Activated naive CD4-positive, alpha-beta T cell treated with anti-CD3 and anti-CD28 coated beads, Interleukin-2, amount 50 U/mL, for 16 hours (primary cell): ENCODE measurements at regions not wholly inside any gene's neighbourhood (a gene's known extent, or its start where the extent isn't known, plus 50 kb on each side); places are given as distances from the start of the nearest gene placed in this dataset.
"Not testable (repeated sequence)": the region's sequence is repeated elsewhere in the genome, so short reads cannot be mapped to it uniquely, and the experiment has no call there.

ENCODE experiments used
- DNase-seq: peaks from one replicate; pipeline ENCODE4 v3.0.0-alpha.2; 2020

DNA sequence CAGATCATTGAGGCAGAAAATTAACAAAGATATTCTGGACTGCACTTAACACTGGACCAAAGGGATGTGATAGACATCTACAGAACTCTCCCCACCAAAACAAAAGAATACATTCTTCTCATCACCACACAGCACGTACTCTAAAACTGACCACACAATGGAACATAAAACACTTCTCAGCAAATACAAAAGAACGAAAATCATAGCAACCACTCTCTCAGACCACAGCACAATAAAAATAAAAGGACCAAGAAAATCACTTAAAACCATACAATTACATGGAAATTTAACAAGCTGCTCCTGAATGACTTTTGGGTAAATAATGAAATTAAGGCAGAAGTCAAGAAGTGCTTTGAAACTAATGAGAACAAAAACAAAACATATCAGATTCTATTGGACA, 254.0 kb upstream of the STXBP6 start:
- DNase-seq: no peak

DNA sequence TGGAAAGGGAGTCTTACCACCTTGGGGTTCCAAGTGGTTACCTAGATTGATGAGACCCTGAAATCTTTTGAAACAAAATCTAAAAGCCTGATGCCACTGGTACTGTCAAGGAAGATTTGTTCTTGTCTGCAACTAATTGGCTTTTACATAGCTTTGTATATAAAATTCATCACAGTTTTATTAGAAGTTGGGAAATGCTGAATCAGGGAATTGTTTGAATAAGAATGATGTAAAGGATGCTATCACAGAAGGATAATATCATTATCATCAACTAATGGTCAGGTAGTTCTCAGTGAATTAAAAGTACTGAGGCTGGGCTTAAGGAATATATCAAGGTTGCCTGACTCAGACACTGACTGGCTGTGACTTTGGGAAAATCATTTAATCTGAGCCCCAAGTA, 248.3 kb upstream of the STXBP6 start:
- DNase-seq: no peak

DNA sequence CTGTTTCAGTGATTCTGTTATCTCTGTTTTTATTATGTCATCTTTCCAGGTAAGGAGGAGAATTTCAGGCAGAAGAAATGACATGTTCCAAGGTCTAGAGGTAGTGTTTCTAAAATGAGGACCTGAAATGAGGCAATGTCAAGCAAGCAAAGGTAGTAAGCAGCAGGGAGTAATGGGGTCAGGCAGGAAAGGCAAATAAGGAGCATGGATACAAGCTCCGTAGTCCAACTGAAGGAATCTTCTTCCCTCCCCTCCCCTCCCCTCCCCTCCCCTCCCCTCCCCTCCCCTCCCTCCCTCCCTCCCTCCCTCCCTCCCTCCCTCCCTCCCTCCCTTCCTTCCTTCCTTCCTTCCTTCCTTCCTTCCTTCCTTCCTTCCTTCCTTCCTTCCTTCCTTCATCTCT, 240.2 kb upstream of the STXBP6 start:
- DNase-seq: not testable (repeated sequence)

DNA sequence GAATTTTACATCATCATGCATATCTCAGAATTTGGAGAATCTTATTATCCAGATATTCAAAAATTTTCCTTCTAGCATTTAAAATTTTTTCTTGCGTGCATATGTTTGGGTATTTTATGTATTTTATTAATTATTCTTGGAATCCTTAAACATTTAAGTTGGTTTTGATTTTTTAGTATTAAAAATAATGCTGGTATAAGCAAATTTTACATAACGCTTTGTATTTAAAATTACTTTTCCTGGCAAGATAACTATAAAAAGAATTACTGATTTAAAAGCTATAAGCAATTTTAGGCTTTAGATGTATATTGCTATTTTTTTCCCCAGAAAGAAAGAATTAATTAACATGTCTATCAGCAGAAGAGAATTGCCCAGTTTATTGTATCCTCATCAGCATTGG, 224.6 kb upstream of the STXBP6 start:
- no peak for DNase-seq

DNA sequence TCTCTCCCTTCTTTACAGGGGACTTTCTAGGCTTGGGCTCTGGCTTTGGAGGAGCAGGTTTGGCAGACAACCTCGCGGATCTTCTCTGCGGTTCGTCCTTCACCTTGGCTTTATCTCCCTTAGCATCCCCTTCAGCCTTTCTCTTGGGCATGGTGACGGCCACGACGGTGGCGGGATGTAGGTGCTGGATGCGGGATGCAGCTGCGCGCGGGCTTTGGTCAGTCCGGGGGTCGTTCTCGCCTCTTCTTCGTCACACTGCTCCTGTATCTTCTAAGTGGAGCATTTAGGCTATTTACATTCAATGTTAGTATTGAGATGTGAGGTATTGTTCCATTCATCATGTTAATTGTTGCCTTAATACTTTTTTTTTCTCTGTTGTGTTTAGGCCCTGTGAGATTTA, 217.2 kb upstream of the STXBP6 start:
- DNase-seq: no peak

DNA sequence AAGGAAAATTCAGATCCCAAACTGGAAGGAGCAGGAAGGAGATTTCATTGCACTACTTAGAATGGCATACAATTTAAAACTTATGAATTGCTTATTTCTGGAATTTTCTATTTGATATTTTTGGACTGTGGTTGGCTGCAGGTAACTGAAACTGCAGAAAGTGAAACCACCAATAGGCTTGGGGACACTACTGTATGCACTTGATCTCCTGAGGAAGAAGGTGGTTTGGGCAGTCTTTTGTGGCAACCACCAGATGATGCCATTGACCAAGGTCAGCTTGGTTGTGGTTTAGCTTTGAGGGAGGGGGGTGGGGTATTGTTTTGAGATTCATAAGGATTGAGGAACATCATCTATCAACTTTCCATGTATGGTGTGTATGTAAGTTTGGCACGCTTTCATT, 209.5 kb upstream of the STXBP6 start:
- DNase-seq: no peak

DNA sequence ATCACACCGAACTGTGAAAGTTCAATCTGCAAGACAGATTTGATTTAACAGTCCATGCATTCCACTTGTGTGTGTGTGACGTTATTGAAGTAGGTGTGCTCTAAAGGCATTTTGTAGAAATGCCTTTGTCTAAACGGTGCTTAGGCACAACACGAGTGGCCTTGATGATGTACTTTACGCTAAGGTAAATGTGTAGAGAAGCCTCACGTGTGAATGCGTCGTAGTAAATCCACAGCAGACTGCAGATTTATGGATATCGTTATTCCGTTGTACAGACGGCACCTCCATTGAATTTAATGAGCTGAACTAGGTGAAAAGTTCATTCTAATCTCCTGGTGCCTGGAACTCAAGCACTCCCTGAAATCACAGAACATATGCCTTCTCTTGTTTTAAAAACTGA, 202.8 kb upstream of the STXBP6 start:
- no peak for DNase-seq

DNA sequence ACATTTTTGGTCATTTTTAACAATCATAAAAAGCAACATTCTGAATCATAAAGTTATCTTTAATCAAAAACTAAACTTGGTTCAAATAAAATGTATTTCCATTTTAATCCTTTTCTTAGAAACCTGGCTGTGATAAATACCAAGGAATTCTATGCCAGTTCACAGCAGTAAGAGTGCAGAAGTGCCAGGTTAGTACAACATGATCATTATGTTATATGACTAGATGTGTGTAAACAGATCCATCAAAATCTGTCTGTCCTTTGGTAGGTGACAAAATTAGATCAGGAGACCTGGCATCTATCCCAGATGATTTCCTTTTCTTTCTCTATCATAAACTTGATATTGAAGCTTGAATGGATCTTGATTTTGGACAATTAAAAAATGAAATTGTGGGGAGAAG, 200.6 kb upstream of the STXBP6 start:
- no peak for DNase-seq

DNA sequence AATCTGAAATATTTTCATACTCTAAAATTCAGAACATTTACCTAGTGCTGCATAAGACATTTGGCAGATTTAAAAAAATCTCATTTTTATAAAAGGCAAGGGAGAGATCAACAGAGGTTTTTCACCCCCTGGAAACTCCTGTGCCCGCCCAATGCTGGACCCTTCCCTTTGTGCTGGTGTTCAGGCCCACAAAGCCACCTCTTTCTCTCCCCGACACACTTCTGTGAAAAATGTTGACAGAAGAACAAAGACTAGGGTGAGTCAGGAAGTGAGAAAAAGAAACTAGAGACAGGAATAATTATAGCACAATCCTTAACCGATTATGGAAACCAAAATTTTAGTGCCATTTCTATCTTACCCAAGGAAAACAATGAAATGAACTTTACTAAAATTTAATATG, 197.7 kb upstream of the STXBP6 start:
- no peak for DNase-seq

DNA sequence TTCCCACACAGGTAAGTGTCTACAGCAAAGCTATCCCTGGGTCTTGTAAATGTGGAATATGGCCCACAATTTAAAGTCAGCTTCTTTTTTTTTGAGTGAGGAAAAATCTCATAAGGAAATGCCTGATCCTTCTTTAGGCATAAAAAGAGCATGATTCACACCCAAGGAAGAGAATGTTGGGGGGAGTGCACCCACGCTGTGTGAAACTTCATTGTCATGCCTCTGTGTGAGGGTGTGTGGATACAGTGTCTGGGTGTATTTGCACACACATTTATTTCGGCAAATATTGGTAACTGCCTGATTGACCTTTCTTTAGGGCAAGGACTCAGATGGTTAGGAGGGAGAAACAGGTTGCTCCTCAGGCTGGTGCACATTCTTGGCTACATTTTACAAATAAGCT, 196.8 kb upstream of the STXBP6 start:
- no peak for DNase-seq

DNA sequence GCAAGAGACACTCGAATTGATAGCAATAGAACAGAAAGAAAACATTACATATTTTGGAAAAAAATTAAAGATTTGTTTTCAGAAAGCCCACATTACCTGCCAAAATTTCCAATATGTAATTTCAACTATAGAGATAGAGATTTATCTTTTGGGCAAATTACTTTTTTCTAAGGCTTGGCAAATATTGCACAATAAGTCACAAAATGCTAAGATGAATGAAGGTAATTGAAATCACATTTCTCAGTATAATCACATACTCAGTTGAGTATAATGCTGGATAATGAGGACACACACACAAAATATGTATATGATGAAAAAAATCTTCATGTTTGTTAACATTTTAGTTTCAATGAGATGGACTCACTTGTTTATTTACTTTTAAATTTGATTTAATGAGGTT, 189.2 kb upstream of the STXBP6 start:
- no peak for DNase-seq

DNA sequence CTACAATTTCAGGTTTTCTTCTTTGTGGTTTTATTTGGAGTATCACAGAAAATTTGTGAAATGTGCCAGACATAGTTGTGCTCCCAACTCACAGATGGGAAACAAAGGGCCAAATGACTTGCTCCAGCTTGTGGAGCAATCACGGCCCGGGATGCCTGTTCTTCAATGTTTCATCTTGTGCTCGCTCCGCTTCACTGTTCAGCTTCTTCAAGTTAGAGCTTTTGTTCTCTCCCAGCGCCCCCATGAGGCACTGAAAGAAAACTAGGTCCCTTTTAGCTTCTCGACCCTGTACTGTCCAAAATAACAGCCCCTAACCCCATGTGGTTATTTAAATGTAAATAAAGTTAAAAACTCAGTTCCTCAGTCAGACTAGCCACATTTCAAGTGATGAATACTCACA, 187.9 kb upstream of the STXBP6 start:
- no peak for DNase-seq

DNA sequence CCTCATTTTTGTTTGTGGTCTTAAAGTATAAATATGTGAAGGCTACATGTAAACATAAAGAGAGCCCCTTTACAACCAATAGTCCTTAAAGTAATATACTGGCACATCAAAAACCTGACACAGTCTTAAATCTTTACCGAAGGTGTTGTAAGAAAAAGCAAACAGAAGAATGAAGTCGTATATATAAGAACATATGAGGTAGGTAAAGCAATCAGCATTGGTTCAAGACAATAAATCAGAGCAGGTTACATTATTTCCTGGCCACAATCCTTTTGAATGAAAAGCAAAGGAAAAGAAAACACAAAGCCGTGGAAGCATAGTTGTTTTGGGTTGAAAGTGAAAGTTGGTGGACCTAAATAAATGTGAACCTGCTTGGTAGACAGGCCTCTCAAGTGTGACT, 183.7 kb upstream of the STXBP6 start:
- no peak for DNase-seq

DNA sequence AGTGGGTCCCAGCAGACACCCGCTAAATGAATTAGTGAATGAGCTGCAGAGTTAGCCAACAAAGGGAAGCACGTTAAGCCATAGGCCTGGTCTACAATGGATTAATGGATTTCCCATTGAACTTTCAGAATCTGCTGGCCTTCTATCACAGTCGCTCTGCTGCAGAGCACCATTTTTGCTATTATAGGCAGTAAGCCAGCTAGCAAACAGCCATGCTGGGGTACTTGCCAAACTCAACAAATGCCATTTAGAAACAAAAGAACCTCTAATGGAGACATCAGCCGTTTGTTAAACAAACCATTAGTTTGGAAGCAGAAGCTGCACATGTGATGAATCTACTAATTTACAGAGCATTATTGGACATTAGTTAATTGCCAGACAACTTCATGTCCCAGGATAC, 181.1 kb upstream of the STXBP6 start:
- no peak for DNase-seq

DNA sequence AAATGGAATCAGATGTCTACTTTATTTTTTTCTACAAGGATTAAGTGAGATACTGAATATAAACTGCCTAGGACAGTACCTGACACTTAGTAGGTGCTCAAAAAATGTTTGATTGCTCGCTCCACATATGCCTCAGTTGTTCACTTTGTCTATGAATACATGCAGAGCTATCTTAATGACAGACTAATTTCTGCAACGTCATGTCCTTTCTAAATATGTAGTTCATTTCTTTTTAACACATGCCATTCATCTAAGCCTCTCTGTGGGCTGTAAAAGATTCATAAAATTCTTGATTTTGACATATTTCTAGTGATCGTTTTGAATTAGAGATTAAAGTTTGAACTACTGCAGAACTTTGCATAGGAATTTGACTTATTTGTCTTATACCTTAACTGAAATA, 176.3 kb upstream of the STXBP6 start:
- DNase-seq: no peak

DNA sequence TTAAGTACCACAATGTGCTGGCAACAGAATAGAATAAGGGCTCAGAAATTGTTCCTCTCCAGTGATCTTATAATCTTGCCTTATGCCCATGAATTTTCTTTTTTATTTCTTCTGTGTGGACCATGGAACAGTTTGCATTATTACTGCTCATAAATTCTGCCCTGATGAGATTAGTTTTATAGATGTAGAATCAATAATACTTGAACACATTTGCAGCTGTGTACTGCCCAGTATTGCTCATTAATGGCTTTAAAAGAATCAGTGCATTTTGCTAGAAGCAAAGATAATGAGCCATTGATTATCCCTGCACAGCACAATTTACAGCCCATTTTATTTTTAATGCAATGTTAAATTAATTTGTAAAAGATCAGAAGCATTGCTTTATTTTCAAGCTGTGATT, 172.3 kb upstream of the STXBP6 start:
- DNase-seq: no peak

DNA sequence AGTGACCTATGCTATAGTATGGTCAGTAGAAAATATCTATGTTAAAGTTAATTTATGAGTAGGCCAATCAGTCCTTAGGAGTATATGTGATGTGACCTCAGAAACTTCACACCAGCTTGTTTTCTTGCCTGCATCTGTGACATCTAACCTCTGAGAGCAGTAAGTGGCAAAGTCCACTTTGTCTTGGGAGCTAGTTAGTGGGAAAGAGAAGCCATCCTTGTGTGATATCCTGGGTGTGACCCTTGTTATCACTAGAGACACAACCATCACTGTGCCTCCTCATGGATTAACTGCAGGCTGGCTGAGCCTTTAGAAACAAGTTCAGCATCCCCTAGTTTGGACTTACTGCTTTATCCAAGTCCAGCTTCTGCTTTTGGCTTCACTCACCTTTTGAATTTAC, 170.6 kb upstream of the STXBP6 start:
- DNase-seq: no peak

DNA sequence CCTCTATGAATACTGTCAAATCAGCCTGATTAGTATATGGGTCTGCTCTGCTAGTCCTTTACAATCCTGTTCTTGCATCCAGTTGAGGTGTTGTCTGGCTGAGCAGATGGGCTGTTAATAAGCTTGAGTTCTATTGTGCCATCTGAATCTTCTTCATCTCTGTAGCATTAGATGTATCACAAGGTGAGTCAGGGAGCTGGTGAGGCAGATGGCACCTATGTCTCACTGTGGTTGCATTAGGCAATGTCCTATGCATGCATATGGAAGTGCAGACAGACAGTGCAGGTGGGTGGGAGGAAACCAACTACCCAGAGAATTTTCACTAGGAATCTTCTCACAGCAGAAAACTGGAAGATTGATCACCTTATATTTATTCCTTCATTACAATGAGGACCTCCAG, 165.7 kb upstream of the STXBP6 start:
- DNase-seq: no peak

DNA sequence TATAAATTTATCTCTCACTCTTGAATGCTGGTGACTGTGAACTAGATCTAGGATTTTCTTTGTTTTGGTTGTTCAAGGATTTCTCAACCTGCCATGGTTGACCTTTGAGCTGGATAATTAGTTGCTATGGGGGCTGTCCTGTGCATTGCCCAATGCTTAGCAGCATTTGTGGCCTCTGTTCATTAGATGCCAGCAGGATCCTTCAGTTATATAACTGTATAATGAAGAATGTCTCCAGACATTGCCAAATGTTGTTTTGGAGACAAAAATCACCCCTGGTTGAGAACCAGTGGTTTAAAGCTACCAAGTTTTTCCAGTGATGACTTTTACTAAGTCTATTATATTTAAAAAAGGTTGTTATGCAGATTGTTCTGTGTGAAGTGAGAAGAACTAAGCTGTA, 147.9 kb upstream of the STXBP6 start:
- DNase-seq: no peak

DNA sequence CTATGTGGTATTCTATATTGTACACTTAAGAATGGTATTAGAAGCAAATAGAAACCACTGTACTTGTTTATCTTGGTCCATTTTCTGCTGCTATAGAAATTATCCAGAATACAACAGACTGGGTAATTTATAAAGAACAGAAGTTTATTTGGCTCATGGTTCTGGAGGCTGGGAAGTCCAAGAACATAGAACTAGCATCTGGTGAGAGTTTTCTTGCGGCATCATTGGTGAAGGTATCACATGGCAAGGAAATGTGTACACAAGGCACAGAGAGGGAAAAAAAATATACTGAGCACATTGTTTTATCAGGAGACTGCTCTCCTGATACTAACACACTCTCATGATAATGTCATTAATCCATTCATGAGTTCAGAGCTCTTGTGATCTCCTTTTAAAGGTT, 130.3 kb upstream of the STXBP6 start:
- no peak for DNase-seq

DNA sequence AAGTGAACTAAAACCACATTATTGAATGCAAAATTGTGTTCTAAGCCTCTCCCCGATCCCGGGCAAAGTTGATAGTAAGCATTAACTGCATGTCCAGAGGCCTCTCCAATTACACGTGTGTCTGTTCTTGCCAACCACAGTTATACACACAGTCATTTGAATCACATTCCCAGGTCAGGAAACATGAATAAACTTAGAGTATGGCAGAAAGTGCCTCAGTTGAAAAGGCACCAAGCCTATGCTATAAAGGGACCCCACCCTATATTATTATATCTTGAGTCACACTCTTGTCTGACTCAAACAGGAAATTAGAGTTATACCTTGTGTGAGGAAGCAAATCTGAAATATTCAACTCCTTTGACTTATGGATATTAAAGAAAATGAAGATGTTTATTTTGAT, 128.3 kb upstream of the STXBP6 start:
- no peak for DNase-seq

DNA sequence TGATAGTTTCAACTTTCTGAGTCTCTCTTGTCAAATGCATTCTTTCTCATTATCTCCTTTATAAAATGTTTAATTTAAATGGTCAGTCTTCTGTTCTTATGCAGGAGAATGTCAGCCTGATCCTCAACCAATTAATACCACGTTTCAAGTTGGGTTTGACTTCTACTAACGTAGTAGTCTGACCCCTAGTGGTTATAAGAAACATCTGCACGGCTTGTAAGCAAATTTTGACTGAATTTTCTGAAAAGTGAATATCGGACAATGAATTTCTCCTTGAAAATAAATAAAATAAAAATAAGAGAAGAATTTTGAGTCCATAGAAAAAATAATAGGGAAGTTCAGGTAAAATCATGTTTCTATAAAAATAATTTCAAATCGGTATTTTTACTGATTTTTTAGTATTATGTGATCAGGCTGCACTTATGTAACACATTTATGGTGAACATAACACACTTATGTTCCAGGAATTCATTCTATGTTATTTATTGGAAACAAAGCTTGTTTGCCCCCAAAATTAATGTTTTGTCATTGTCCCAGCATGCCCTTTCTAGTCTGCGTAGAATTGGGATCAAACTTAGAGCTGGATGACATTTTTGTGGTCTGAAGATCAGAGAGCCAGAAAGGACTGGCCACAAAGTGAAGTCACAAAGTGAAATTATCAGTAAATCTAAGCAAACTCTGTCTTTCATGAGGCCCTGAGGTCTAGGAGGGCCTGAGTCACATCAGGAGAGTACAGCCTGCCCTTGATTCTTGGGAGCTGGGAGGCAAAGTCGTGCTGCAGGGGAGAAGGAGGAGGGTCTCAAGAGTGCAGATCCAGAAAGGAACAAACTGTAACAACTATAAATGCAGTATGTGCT, 101.2 kb upstream of the STXBP6 start:
- no peak for DNase-seq

DNA sequence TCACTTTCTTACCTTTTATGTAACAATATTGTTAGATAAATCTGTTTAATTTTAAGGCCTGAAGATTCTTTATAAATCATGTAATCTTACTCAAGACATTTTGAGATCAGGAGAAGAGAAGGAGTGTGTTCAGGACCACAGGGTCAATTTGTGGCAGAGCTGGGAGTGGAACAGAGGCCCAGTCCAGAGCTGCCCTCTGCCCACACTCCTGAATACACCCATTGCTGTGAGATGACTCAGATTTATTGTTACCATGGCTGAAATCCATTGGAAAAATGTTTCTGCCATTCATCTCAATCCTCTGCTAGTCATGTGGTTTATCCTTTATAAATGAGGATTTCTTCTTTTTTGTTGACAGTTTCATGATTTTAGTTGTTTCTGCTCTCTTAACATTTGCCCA, 100.5 kb upstream of the STXBP6 start:
- no peak for DNase-seq

DNA sequence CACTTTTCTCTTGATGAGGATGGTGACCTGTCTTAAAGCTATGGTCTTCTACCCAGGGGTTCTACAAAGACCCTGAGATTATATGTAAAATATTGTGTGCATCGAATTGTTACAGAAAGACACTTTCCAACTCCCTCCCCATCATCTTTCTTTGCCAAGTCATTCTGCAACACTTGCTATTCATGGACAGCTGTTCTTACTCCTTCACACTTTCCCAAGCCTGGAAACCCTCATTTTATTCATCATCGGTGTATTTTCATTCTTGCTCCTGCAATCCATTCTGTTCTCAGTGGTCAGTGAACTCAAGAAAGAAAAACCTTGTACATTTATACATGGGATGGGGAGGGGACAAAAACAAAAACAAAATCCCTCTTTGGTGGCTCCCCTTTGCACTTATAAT, 90.5 kb upstream of the STXBP6 start:
- no peak for DNase-seq

DNA sequence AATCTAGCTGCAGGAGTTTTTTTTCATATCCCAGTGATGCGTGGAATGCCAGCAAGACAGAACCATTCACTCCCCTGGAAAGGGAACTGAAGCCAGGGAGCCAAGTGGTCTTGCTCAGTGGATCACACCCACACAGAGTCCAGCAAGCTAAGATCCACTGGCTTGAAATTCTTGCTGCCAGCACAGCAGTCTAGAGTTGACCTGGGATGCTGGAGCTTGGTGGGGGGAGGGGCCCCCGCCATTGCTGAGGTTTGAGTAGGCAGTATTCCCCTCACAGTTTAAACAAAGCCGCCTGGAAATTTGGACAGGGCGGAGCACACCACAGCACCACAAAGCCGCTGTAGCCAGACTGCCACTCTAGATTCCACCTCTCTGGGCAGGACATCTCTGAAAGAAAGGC, 86.9 kb upstream of the STXBP6 start:
- no peak for DNase-seq

DNA sequence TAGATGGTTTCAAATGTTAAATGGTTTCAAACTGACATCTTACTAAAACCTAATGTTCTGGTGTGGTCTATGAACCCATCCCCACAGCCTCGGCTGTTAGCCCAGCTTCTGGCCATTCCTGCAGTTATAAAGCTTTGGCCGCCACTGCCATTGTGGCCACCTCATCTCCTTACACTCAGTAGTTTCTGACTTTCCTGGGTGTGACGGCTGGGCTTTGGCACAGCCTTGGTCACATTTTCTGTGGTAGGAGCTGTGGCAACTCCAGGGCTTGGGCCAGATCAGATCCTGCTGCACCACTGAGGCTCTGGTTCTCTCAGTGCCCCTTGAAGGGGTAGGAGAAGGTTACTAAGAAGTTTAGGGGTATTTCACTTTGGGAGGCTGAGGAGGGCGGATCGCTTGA, 84.2 kb upstream of the STXBP6 start:
- DNase-seq: no peak
